Activated naive CD8-positive, alpha-beta T cell (primary cell): ENCODE measurements at regions not wholly inside any gene's neighbourhood (a gene's known extent, or its start where the extent isn't known, plus 50 kb on each side); places are given as distances from the start of the nearest gene placed in this dataset.
"Not testable (repeated sequence)": the region's sequence is repeated elsewhere in the genome, so short reads cannot be mapped to it uniquely, and the experiment has no call there.

Source experiments
- H3K27ac Mint-ChIP-seq: one replicate; pipeline ENCODE4 v1.8.0; 2021; ENCODE audit warnings: mixed read lengths
- H3K27me3 Mint-ChIP-seq: one replicate; pipeline ENCODE4 v1.8.0; 2021; ENCODE audit warnings: mixed read lengths
- H3K36me3 Mint-ChIP-seq: one replicate; pipeline ENCODE4 v1.8.0; 2021; ENCODE audit warnings: mixed read lengths
- H3K4me1 Mint-ChIP-seq: one replicate; pipeline ENCODE4 v1.8.0; 2021; ENCODE audit warnings: low read depth, mixed read lengths
- H3K4me3 Mint-ChIP-seq: one replicate; pipeline ENCODE4 v1.8.0; 2021; ENCODE audit warnings: mild to moderate bottlenecking, mixed read lengths
- H3K9me3 Mint-ChIP-seq: one replicate; pipeline ENCODE4 v1.8.0; 2021; ENCODE audit warnings: low read depth, mixed read lengths

DNA sequence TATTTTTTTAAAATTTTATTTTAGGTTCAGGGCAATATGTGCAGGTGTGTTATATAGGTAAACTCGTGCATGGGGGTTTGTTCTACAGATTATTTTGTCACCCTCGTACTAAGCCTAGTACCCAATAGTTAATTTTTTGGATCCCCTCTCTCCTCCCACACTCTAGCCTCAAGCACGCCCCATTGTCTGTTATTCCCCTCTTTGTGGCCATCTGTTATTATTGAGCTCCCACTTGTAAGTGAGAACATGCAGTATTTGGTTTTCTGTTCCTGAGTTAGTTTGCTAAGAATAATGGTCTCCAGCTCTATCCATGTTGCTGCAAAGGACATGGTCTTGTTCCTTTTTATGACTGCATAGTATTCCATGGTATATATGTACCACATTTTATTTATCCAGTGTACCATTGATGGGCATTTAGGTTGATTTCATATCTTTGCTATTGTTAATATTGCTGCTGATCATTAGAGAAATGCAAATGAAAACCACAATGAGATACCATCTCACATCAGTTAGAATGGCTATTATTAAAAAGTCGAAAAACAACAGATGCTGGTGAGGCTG, 753.7 kb upstream of the CTNND2 start:
- not testable (repeated sequence) for H3K4me3 Mint-ChIP-seq, H3K27me3 Mint-ChIP-seq, H3K27ac Mint-ChIP-seq, H3K4me1 Mint-ChIP-seq, H3K36me3 Mint-ChIP-seq
- H3K9me3 Mint-ChIP-seq, result peaks cover 16% of the 10 kb centered on the region

DNA sequence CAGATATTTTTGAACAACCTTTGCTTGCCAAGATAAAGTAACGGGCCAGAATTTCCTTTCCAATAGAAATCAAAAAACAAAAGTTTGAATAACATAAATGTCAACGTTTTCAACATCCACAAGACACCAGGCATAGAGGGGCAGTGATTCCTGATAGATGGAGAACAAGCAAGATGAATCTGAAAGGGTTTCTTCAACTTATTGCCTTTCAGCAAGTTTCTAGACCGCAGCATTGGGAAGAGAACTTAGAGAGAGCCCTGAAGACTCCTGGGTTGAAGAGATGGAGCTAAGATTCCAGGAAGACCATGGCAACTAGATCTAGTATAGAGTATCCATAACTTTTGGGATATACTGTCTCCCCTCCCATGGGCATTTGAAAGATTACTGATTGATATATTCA, 751.4 kb upstream of the CTNND2 start:
- Mint-ChIP-seq H3K36me3 (no peaks in the 10 kb centered on the region), H3K27me3 (no peaks in the 10 kb centered on the region), H3K4me1 (no peaks in the 10 kb centered on the region), H3K9me3 (peaks cover 16% of the 10 kb centered on the region), H3K4me3 (no peak overlapping the region), H3K27ac (no peak overlapping the region)

DNA sequence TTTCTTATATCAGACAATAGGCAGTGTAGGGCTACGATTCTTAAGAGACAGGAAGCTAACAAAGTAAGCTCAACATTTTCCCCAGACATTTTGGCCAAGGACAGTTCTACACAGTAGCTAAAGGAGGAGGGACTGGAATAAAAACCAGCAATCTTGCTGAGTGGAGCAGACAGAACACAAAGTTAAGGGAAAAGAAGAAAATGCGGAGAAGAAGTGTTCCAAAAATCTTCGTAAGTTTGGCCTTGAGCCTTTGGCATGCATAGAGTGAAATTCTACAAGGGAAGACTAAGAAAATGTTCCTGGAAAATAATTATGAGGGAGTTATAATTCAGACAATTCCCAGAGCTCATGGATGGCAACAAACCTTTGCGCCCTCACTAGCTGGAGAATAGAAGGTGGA, 748.0 kb upstream of the CTNND2 start:
- Mint-ChIP-seq H3K27ac (no peak overlapping the region), H3K4me3 (no peak overlapping the region), H3K9me3 (no peaks in the 10 kb centered on the region), H3K27me3 (no peaks in the 10 kb centered on the region), H3K4me1 (no peaks in the 10 kb centered on the region), H3K36me3 (no peaks in the 10 kb centered on the region)

DNA sequence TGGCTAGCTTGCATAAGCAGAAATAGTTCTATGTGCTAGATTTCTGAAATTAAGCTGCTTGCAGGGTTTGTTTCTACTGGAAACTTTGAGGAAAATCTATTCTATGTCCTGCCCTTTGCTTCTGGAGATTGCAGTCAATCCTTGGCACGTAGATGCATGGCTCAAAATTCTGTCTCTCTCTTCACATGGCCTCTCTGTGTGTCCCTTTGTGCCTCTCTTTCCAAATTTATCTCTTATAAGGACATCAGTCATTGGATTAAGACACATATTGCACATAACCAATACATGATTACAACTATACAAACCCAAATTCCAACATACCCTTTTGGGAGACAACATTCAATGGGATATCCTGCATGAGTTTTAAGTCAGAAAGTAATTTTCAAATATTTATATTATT, 744.3 kb upstream of the CTNND2 start:
- Mint-ChIP-seq H3K27me3 (no peaks in the 10 kb centered on the region), H3K36me3 (no peaks in the 10 kb centered on the region), H3K4me1 (no peaks in the 10 kb centered on the region), H3K27ac (no peak overlapping the region), H3K9me3 (no peaks in the 10 kb centered on the region), H3K4me3 (no peak overlapping the region)

DNA sequence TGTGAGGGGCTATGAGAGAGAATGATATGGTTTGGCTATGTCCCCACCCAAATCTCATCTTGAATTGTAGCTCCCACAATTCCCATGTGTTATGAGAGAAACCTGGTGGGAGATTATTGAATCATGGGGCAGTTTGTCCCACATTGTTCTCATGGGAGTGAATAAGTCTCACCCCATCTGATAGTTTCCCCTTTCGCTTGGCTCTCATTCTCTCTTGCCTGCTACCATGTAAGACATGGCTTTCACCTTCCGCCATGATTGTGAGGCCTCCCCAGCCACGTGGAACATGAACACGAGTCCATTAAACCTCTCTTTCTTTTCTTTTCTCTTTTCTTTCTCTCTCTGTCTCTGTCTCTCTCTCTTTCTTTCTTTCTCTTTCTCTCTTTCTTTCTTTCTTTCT, 743.4 kb upstream of the CTNND2 start:
- Mint-ChIP-seq H3K4me1 (no peaks in the 10 kb centered on the region), H3K4me3 (no peak overlapping the region), H3K9me3 (no peaks in the 10 kb centered on the region), H3K27me3 (no peaks in the 10 kb centered on the region), H3K27ac (no peak overlapping the region), H3K36me3 (no peaks in the 10 kb centered on the region)

DNA sequence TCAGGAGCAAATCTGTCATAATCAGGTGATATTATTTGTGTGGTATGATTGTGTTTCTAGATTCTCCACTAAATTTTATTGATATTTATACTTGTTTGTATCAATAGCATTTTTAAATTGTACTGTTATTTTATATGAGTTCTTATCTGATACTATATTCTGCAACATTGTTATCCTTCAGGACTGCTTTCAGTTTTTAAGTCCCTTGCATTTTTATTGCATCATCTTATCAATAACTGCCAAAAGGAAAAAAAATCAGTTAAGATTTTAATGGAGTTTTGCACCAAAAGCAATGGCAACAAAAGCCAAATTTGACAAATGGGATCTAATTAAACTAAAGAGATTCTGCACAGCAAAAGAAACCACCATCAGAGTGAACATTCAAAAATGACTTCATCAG, 741.3 kb upstream of the CTNND2 start:
- no peaks in the 10 kb centered on the region for H3K27me3 Mint-ChIP-seq
- H3K9me3 Mint-ChIP-seq, result peaks cover 4% of the 10 kb centered on the region
- H3K27ac Mint-ChIP-seq, result no peak overlapping the region
- H3K4me3 Mint-ChIP-seq, result no peak overlapping the region
- H3K36me3 Mint-ChIP-seq, result no peaks in the 10 kb centered on the region
- H3K4me1 Mint-ChIP-seq, result no peaks in the 10 kb centered on the region

DNA sequence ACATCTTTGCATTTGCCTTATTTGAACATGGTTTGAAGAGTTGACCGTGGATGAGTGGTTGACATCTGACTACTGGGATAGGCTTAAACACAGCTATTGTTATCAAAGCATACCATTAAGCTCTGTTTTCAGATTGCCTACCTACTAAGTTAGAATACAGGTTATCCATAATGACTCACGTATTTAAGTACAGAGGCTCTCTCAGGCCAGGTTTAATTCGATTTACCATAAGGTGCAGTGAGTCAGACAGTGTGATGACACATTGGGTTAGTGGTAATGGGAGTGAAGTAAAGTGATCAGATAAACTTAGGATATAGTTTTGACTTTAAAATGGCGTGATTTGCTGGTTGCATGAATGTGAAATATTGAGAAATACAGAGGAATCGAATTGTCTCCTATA, 732.0 kb upstream of the CTNND2 start:
- H3K27ac Mint-ChIP-seq, result no peak overlapping the region
- H3K36me3 Mint-ChIP-seq, result no peaks in the 10 kb centered on the region
- H3K9me3 Mint-ChIP-seq, result peaks cover 17% of the 10 kb centered on the region
- H3K4me3 Mint-ChIP-seq, result no peak overlapping the region
- no peaks in the 10 kb centered on the region for H3K4me1 Mint-ChIP-seq
- no peaks in the 10 kb centered on the region for H3K27me3 Mint-ChIP-seq

DNA sequence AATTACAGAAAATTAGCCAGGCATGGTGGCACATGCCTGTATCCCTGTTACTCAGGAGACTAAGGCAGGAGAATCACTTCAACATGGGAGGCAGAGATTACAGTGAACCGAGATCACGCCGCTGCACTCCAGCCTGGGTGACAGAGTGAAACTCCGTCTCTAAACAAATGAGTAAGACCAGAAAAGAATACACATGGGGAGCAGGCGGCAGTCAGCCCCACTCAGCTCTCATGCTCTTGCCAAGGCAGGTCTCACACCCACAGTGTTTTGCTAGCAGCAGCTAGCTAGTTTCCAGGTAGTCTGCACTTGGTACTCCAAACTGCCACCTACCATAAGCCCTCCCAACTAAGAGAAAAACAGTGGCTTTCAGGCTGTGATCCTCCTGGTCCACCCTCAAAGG, 722.3 kb upstream of the CTNND2 start:
- Mint-ChIP-seq H3K36me3 (no peaks in the 10 kb centered on the region), H3K4me3 (no peak overlapping the region), H3K27me3 (no peaks in the 10 kb centered on the region), H3K9me3 (peaks cover 8% of the 10 kb centered on the region), H3K27ac (no peak overlapping the region), H3K4me1 (no peaks in the 10 kb centered on the region)

DNA sequence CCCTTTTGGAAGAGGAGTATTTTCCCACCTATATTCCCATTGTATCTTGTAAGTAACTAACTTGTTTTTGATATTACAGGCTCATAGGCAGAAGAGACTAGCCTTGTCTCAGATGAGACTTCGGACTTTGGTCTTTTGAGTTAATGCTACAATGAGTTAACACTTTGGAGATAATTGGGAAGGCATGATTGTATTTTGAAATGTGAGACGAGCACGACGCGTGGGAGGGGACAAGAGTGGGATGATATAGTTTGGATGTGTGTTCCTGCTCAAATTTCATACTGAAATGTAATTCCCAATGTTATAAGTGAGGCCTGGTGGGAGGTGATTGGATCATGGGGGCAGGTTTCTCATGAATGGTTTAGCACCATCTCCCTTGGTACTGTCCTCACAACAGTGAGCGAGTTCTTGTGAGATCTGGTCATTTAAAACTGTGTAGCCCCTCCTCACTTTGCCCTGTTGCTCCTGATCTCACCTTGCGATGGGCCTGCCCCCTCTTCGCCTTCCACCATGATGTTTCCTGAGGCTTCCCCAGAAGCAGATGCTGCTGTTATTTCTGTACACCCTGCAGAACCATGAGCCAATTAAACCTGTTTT, 721.5 kb upstream of the CTNND2 start:
- Mint-ChIP-seq H3K9me3 (peaks cover 8% of the 10 kb centered on the region), H3K4me3 (no peak overlapping the region), H3K36me3 (no peaks in the 10 kb centered on the region), H3K4me1 (no peaks in the 10 kb centered on the region), H3K27me3 (no peaks in the 10 kb centered on the region), H3K27ac (no peak overlapping the region)

DNA sequence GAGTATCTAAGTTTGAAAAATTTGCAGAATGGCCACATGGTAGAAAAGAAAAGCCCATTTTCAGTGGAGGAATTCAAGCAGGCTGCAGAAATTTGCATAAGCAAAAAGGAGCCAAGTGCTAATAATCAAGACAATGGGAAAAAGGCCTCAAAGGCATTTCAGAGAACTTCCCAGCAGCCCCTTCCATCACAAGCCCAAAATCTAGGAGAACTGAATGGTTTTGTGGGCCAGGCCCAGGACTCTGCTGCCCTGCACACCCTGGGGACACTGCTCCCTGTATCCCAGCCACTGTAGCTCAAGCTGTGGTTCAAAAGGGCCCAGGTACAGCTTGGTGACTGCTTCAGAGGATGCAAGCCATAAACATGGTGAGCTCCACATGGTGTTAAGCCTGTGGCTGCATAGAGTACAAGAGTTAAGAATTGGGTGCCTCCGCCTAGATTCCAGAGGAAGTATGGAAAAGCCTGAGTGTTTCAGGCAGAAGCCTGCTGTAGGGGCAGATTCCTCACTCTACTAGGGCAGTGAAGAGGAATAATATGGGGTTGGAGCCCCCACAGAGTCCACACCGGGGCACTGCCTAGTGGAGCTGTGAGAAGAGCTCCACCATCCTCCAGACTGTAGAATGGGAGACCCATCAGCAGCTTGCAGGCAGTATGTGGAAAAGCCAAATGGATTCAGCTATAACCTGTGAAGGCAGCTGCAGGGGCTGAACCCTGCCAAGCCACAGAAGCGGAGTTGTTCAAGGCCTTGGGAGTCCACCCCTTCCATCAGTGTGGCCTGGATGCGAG, 720.7 kb upstream of the CTNND2 start:
- Mint-ChIP-seq H3K4me3 (no peak overlapping the region), H3K36me3 (no peaks in the 10 kb centered on the region), H3K27ac (no peak overlapping the region), H3K9me3 (peaks cover 7% of the 10 kb centered on the region), H3K4me1 (no peaks in the 10 kb centered on the region), H3K27me3 (no peaks in the 10 kb centered on the region)

DNA sequence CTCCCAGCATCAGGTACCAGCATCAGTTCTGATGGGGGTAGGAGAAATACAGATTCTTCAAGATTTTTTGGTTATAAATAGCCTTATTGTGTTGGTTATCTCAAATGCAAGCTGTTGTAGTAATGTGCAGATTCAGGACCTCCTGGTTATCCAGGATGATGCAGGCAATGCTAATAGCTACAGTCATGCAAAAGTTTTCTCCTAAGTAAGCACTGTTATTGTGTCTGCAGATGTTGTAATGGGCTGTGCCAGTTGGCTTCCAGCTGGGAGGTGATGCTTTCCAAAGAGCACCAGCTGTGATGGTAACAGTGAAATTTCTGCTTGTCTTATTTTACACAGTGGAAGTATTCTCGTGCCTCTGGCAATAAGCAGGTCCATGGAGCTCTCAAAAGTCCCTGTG, 719.2 kb upstream of the CTNND2 start:
- Mint-ChIP-seq H3K27me3 (no peaks in the 10 kb centered on the region), H3K4me3 (no peak overlapping the region), H3K9me3 (peaks cover 9% of the 10 kb centered on the region), H3K4me1 (no peaks in the 10 kb centered on the region), H3K36me3 (no peaks in the 10 kb centered on the region), H3K27ac (no peak overlapping the region)

DNA sequence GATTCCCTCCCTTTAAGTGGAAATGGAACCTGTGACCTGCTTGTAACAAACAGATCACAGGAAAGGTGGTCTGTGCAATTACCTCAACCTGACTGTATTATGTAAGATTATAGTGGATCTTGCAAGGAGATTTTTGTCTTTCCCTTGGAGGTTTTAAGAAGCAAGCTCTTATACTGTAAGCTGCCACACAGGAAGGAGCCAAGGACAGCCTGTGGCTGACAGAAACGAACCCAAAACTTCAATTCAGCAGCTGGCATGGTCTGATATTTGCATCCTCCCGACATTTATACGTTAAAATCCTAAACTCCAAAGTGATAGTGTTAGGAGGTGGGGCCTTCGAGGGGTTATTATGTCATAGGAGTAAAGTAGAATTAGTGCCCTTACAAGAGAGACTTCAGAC, 711.8 kb upstream of the CTNND2 start:
- Mint-ChIP-seq H3K4me1 (no peaks in the 10 kb centered on the region), H3K9me3 (peaks cover 28% of the 10 kb centered on the region), H3K27me3 (no peaks in the 10 kb centered on the region), H3K4me3 (no peak overlapping the region), H3K27ac (no peak overlapping the region), H3K36me3 (no peaks in the 10 kb centered on the region)

DNA sequence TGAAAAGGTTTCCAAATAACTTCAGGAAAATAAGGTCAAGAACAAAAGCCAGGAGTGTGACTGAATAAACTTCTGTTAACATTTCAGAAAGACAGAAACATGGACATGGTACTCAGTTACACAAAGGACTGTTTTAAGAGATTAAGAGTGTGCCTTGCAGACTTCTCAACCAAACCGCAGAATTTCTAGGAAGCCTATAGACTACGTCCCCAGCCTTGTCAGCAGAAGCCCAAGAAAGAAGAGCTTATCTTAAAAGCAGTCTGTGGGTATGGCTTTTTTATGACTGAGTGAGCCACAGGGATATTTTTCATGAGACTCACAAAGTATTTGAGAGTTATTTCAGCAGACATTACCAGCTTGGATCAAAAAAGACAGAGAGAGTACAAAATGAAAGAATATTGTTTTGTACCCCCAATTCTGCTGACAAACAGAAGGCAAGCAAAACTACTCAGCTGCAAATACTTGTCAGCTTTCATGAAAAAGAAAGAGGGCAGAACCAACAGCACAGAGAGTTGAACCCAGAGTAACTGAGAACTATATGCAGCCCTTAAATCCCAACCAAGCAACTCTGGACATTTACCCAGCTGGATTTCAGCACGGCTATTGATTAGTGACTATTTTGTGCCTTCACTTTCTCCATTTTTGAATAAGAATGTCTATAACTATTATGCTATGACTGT, 711.0 kb upstream of the CTNND2 start:
- Mint-ChIP-seq H3K4me1 (no peaks in the 10 kb centered on the region), H3K4me3 (no peak overlapping the region), H3K9me3 (peaks cover 28% of the 10 kb centered on the region), H3K36me3 (no peaks in the 10 kb centered on the region), H3K27ac (no peak overlapping the region), H3K27me3 (no peaks in the 10 kb centered on the region)

DNA sequence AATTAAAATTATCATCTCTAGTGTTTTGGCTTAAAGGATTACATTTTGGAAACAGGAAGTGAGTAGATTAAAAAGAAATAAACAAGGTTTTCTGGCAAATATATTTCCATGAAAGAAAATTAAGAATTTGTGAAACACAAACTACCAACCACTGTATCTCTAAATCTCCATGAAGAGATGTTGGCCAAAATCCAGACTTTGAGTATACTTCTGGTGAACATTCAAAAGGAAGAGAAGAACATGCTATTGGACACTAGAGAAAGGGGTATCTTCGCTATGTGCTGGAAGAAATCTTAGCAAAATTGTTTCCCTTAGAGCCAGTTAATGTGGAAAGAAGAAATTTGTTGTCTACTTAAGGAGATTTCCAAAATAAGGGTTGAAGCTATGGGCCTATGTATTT, 710.4 kb upstream of the CTNND2 start:
- Mint-ChIP-seq H3K36me3 (no peaks in the 10 kb centered on the region), H3K4me3 (no peak overlapping the region), H3K27me3 (no peaks in the 10 kb centered on the region), H3K9me3 (peaks cover 28% of the 10 kb centered on the region), H3K27ac (no peak overlapping the region), H3K4me1 (no peaks in the 10 kb centered on the region)

DNA sequence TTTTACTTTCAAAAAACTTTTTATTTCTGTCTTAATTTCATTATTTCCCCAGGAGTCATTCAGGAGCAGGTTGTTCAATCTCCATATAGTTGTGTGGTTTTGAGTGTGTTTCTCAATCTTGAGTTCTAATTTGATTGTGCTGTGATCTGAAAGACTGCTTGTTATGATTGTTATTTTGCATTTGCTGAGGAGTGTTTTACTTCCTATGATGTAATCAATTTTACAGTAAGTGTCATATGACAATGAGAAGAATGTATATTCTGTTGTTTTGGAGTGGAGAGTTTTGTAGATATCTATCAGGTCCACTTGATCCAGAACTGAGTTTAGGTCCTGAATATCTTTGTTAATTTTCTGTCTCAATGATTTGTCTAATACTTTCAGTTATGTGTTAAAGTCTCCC, 706.9 kb upstream of the CTNND2 start:
- Mint-ChIP-seq H3K9me3 (peaks cover 20% of the 10 kb centered on the region), H3K36me3 (no peaks in the 10 kb centered on the region), H3K4me1 (no peaks in the 10 kb centered on the region), H3K4me3 (no peak overlapping the region), H3K27ac (no peak overlapping the region), H3K27me3 (no peaks in the 10 kb centered on the region)
